Cardiac fibroblast (primary cell): ENCODE measurements at regions not wholly inside any gene's neighbourhood (a gene's known extent, or its start where the extent isn't known, plus 50 kb on each side); places are given as distances from the start of the nearest gene placed in this dataset.

ENCODE experiments used
- DNase-seq, 2 donors: peaks; one replicate each; pipeline versions ENCODE4 v3.0.0 to v3.0.0-alpha.2; 2010; ENCODE audit warnings: low read depth in 2 of 2
- H3K4me3 ChIP-seq, 2 donors: replicated peaks in 1 of 2; 1 replicate in 1 of 2; 2 replicates in 1 of 2; pipeline ENCODE4 v1.5.1; 2011; ENCODE audit warnings: low read depth in 2 of 2, low read length in 2 of 2, mild to moderate bottlenecking in 2 of 2, moderate library complexity in 1 of 2
- TF ChIP-seq, protein P1 (sequence below): IDR thresholded peaks from one replicate; pipeline ENCODE4 v1.5.1; 2011; ENCODE audit warnings: low read depth, mild to moderate bottlenecking, low read length, inconsistent platforms

DNA sequence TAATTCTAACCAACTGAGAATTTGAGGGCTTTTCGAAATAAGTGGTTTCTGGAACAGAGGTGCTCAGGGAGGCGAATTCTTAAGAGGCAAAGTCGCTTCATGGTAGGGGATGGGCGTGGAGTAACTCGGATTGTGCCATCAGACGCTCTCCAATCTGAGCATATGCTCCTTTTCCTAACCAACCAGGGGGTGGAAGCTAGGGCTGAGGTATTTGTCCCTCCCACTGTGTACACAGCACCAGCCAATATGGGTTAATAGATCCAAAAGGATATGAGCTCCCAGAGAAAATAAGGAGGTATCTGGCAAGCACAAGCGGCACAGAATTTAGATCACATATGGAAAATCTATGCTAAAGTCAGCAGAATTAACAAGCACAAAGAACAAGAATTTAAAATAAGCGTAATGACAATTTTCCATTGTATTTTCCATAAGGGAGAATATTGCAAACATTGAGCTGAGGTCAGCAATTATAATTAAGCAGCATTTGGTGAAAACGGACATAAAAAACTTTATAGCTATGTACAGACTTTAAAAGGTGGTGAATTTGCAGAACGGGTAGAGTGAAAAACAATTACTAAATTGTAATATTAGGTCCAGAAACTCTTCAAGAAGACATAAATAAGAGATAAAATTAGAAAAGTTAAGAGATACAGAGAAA lies 55.0 kb upstream of the PHACTR1 start:
- H3K4me3 ChIP-seq: no peak overlapping the region
- DNase-seq: no peak
- TF ChIP-seq, protein P1, sequence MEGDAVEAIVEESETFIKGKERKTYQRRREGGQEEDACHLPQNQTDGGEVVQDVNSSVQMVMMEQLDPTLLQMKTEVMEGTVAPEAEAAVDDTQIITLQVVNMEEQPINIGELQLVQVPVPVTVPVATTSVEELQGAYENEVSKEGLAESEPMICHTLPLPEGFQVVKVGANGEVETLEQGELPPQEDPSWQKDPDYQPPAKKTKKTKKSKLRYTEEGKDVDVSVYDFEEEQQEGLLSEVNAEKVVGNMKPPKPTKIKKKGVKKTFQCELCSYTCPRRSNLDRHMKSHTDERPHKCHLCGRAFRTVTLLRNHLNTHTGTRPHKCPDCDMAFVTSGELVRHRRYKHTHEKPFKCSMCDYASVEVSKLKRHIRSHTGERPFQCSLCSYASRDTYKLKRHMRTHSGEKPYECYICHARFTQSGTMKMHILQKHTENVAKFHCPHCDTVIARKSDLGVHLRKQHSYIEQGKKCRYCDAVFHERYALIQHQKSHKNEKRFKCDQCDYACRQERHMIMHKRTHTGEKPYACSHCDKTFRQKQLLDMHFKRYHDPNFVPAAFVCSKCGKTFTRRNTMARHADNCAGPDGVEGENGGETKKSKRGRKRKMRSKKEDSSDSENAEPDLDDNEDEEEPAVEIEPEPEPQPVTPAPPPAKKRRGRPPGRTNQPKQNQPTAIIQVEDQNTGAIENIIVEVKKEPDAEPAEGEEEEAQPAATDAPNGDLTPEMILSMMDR: no peak
